OCI-LY7 (cell line): ENCODE measurements at regions not wholly inside any gene's neighbourhood (a gene's known extent, or its start where the extent isn't known, plus 50 kb on each side); places are given as distances from the start of the nearest gene placed in this dataset.

ENCODE experiments used
- BruUV-seq: library from RNA; stranded (reverse); fragments of 400-500 nt; replicated peaks from 2 replicates; lab custom pipeline; 2021; lab: Mats Ljungman, UMichigan
- CTCF ChIA-PET: fragments of 300-600 bp; sonication (Branson Sonifier 250); formaldehyde crosslinking; loops from one replicate; lab custom pipeline; 2022; ENCODE audit warnings: antibody characterized with exemption; ENCODE audit not compliant: unreplicated experiment; lab: Charles Lee
- POLR2A ChIA-PET: fragments of 300-600 bp; sonication (Branson Sonifier 250); formaldehyde crosslinking; loops from one replicate; lab custom pipeline; 2022; ENCODE audit warnings: antibody characterized with exemption; lab: Charles Lee
- DNase-seq: peaks from one replicate; pipeline ENCODE4 v3.0.0-alpha.2; 2015; ENCODE audit warnings: low spot score
- H2AFZ ChIP-seq: fragments of 200-600 bp; sonication (generic), shearing (Covaris generic); 2 replicates; pipeline ENCODE4 v1.6.1; 2014; ENCODE audit warnings: mild to moderate bottlenecking, antibody characterized with exemption, low read length, moderate library complexity
- H3K27ac ChIP-seq: fragments of 200-600 bp; sonication (generic); 2 replicates; pipeline ENCODE4 v1.5.1; 2014; ENCODE audit warnings: mixed run types, low read depth, mild to moderate bottlenecking, moderate library complexity, low read length, inconsistent platforms; ENCODE audit not compliant: poor library complexity, severe bottlenecking
- H3K36me3 ChIP-seq: fragments of 200-600 bp; sonication (generic); 2 replicates; pipeline ENCODE4 v1.6.1; 2014; ENCODE audit warnings: mild to moderate bottlenecking, antibody characterized with exemption, low read length, moderate library complexity, mixed read lengths; ENCODE audit not compliant: insufficient read depth
- H3K4me1 ChIP-seq: fragments of 200-600 bp; sonication (generic); 2 replicates; pipeline ENCODE4 v1.5.1; 2014; ENCODE audit warnings: mild to moderate bottlenecking, low read length; ENCODE audit not compliant: insufficient read depth, poor library complexity, severe bottlenecking
- H3K4me2 ChIP-seq: fragments of 200-600 bp; sonication (generic); 2 replicates; pipeline ENCODE4 v1.6.1; 2014; ENCODE audit warnings: mild to moderate bottlenecking, low read length
- H3K4me3 ChIP-seq: fragments of 200-600 bp; sonication (generic); 2 replicates; pipeline ENCODE4 v1.5.1; 2014; ENCODE audit warnings: mild to moderate bottlenecking, low read depth, low read length; ENCODE audit not compliant: poor library complexity, severe bottlenecking
- H3K79me2 ChIP-seq: fragments of 200-600 bp; sonication (generic); 2 replicates; pipeline ENCODE4 v1.6.1; 2016; ENCODE audit warnings: low read depth, mild to moderate bottlenecking, low read length, moderate library complexity, mixed read lengths; ENCODE audit not compliant: insufficient read depth
- H3K9me2 ChIP-seq: fragments of 200-600 bp; sonication (generic); 2 replicates; pipeline ENCODE4 v1.6.1; 2016; ENCODE audit warnings: mild to moderate bottlenecking, low read length, mixed read lengths; ENCODE audit not compliant: insufficient read depth
- H3K9me3 ChIP-seq: fragments of 200-600 bp; sonication (generic); 2 replicates; pipeline ENCODE4 v1.6.1; 2014; ENCODE audit warnings: mild to moderate bottlenecking, mixed run types, low read length, mixed read lengths
- H4K20me1 ChIP-seq: fragments of 200-600 bp; sonication (generic); 2 replicates; pipeline ENCODE4 v1.6.1; 2014; ENCODE audit warnings: mild to moderate bottlenecking, antibody characterized with exemption, low read length, moderate library complexity, mixed read lengths; ENCODE audit not compliant: insufficient read depth
- CTCF ChIP-seq: fragments of 200-600 bp; sonication (generic); conservative IDR thresholded peaks from 2 replicates; pipeline ENCODE4 v1.5.1; 2014; ENCODE audit warnings: mild to moderate bottlenecking, antibody characterized with exemption, low read length, moderate library complexity, mixed read lengths
- EZH2phosphoT487 ChIP-seq: fragments of 200-600 bp; sonication (generic); IDR thresholded peaks from 2 replicates; pipeline ENCODE4 v1.6.1; 2018; ENCODE audit warnings: low read depth, borderline replicate concordance, mild to moderate bottlenecking, mixed run types, antibody characterized with exemption, low read length, moderate library complexity, mixed read lengths
- intact Hi-C: fragments of 100-400 bp; cut with micrococcal nuclease; formaldehyde crosslinking; loops from one replicate; pipeline ENCODE4 v1.10.0; 2022; ENCODE audit not compliant: unreplicated experiment

- DNase-seq: no peak
- no peak for TF ChIP-seq CTCF
- TF ChIP-seq EZH2phosphoT487: no peak
- no TSS peak for BruUV-seq
- H3K9me2 ChIP-seq: no peaks in the 10 kb centered on the region
- H3K9me3 ChIP-seq: no peaks in the 10 kb centered on the region
- intact Hi-C loops: no loop called here
- H3K79me2 ChIP-seq: no peaks in the 10 kb centered on the region
- no peaks in the 10 kb centered on the region for H3K36me3 ChIP-seq
- no peak overlapping the region for H3K4me3 ChIP-seq
- POLR2A ChIA-PET: no interaction called here
- CTCF ChIA-PET: no interaction called here
- no peak overlapping the region for H2AFZ ChIP-seq
- no peak overlapping the region for H3K4me2 ChIP-seq
- no peak overlapping the region for H3K27ac ChIP-seq
- H3K4me1 ChIP-seq: no peaks in the 10 kb centered on the region
- H4K20me1 ChIP-seq: no peaks in the 10 kb centered on the region
Observed at GRCh38 chr1:57927003-57927402, 503.1 kb upstream of the DAB1 start.

GRCh38 chr1:57926025-57926552 is 502.2 kb upstream of the DAB1 start:
- intact Hi-C loops: no loop called here
- Histone ChIP-seq H3K4me3 (no peak overlapping the region), H3K4me2 (no peak overlapping the region), H3K9me3 (no peaks in the 10 kb centered on the region), H3K79me2 (no peaks in the 10 kb centered on the region), H2AFZ (no peak overlapping the region), H3K27ac (no peak overlapping the region), H4K20me1 (no peaks in the 10 kb centered on the region), H3K9me2 (no peaks in the 10 kb centered on the region), H3K4me1 (no peaks in the 10 kb centered on the region), H3K36me3 (no peaks in the 10 kb centered on the region)
- DNase-seq: no peak
- no TSS peak for BruUV-seq
- TF ChIP-seq CTCF (no peak), EZH2phosphoT487 (no peak)
- ChIA-PET POLR2A (interaction anchor here (0.6 kb wide), 1 partner anchor 27 kb away, joined by 3 read pairs; no protein-coding TSS in a partner anchor), CTCF (no interaction called here)

GRCh38 chr1:57925226-57925625 is 501.4 kb upstream of the DAB1 start:
- no peaks in the 10 kb centered on the region for H3K4me1 ChIP-seq
- POLR2A ChIA-PET: interaction anchor here (0.6 kb wide), 1 partner anchor 28 kb away, joined by 3 read pairs; no protein-coding TSS in a partner anchor
- no peak overlapping the region for H2AFZ ChIP-seq
- H4K20me1 ChIP-seq: no peaks in the 10 kb centered on the region
- no peaks in the 10 kb centered on the region for H3K9me3 ChIP-seq
- no peak overlapping the region for H3K4me2 ChIP-seq
- H3K4me3 ChIP-seq: no peak overlapping the region
- no peaks in the 10 kb centered on the region for H3K79me2 ChIP-seq
- H3K27ac ChIP-seq: no peak overlapping the region
- intact Hi-C loops: no loop called here
- DNase-seq: no peak
- TF ChIP-seq EZH2phosphoT487: no peak
- no peak for TF ChIP-seq CTCF
- H3K36me3 ChIP-seq: no peaks in the 10 kb centered on the region
- CTCF ChIA-PET: no interaction called here
- no peaks in the 10 kb centered on the region for H3K9me2 ChIP-seq
- no TSS peak for BruUV-seq
